GM12878 (cell line): ENCODE measurements at regions not wholly inside any gene's neighbourhood (a gene's known extent, or its start where the extent isn't known, plus 50 kb on each side); places are given as distances from the start of the nearest gene placed in this dataset.

Experiments used
- ATAC-seq: fragments of 200-7000 bp; cut with Tn5 transposase; 3 replicates; pipeline ENCODE4 v1.9.1; 2020; ENCODE audit warnings: mild to moderate bottlenecking, moderate library complexity
- BruUV-seq: library from RNA; stranded (reverse); fragments of 400-500 nt; replicated peaks from 2 replicates; lab custom pipeline; 2021; lab: Mats Ljungman, UMichigan
- CTCF ChIA-PET: fragments of 300-600 bp; sonication (Branson Sonifier 250); formaldehyde crosslinking; extraction: SDS; loops from one replicate; lab custom pipeline; 2021; ENCODE audit warnings: inconsistent platforms; lab: Yijun Ruan, JAX
- POLR2A ChIA-PET: fragments of 350-600 bp; formaldehyde crosslinking; extraction: SDS; loops from one replicate; lab custom pipeline; 2021; ENCODE audit warnings: inconsistent platforms; lab: Charles Lee
- RAD21 ChIA-PET: fragments of 300-600 bp; sonication (Branson Sonifier 250); formaldehyde crosslinking; loops from one replicate; lab custom pipeline; 2023; ENCODE audit warnings: antibody characterized with exemption; ENCODE audit not compliant: unreplicated experiment; lab: Charles Lee
- SMC1A ChIA-PET: fragments of 300-600 bp; sonication (Branson Sonifier 250); formaldehyde crosslinking; loops from one replicate; lab custom pipeline; 2023; ENCODE audit not compliant: unreplicated experiment, uncharacterized antibody; lab: Charles Lee
- DNase-seq: peaks from one replicate; pipeline ENCODE4 v3.0.0-alpha.2; 2011; ENCODE audit warnings: low read depth, low spot score
- FAIRE-seq: peaks from 3 replicates; lab custom pipeline; 2011; peaks lifted over from hg19 to GRCh38; lab: Jason Lieb, UNC
- H2AFZ ChIP-seq: 2 replicates; pipeline ENCODE4 v1.6.0; 2011; ENCODE audit warnings: low read depth, low read length, control low read depth; ENCODE audit not compliant: control insufficient read depth
- H3K27ac ChIP-seq: 2 replicates; pipeline ENCODE4 v1.5.1; 2011; ENCODE audit warnings: control low read depth; ENCODE audit not compliant: control insufficient read depth, insufficient read depth
- H3K27me3 ChIP-seq, 2 experiments: replicated peaks in 1 of 2; 2 replicates each; pipeline versions ENCODE4 v1.6.0 to v1.6.1; 2011; ENCODE audit warnings: low read length in 1 of 2; ENCODE audit not compliant: control insufficient read depth in 2 of 2, insufficient read depth in 2 of 2
- H3K36me3 ChIP-seq, 2 experiments: 2 replicates each; pipeline ENCODE4 v1.5.1; 2011; ENCODE audit warnings: low read length in 1 of 2; ENCODE audit not compliant: control insufficient read depth in 2 of 2, insufficient read depth in 2 of 2
- H3K4me1 ChIP-seq: 2 replicates; pipeline ENCODE4 v1.6.1; 2011; ENCODE audit warnings: mild to moderate bottlenecking, low read length, moderate library complexity, mixed read lengths; ENCODE audit not compliant: control insufficient read depth, insufficient read depth
- H3K4me2 ChIP-seq: 2 replicates; pipeline ENCODE4 v1.6.0; 2011; ENCODE audit warnings: control low read depth; ENCODE audit not compliant: control insufficient read depth, insufficient read depth
- H3K4me3 ChIP-seq: fragments of 200-600 bp; sonication (generic); 2 replicates; pipeline ENCODE4 v1.5.1; 2016
- H3K79me2 ChIP-seq: 2 replicates; pipeline ENCODE4 v1.6.0; 2011; ENCODE audit warnings: low read length; ENCODE audit not compliant: control insufficient read depth, insufficient read depth
- H3K9ac ChIP-seq: 2 replicates; pipeline ENCODE4 v1.8.0; 2011; ENCODE audit warnings: low read length, control low read depth, mixed read lengths; ENCODE audit not compliant: control insufficient read depth, insufficient read depth
- H3K9me3 ChIP-seq: replicated peaks from 3 replicates; pipeline ENCODE4 v1.5.1; 2011; ENCODE audit warnings: mild to moderate bottlenecking, low read length; ENCODE audit not compliant: control insufficient read depth, insufficient read depth
- H4K20me1 ChIP-seq: 2 replicates; pipeline ENCODE4 v1.6.0; 2011; ENCODE audit not compliant: control insufficient read depth, insufficient read depth
- CREM ChIP-seq: IDR thresholded peaks from 2 replicates; pipeline ENCODE4 v1.6.1; 2014; ENCODE audit warnings: antibody characterized with exemption, low read depth
- FOXM1 ChIP-seq: IDR thresholded peaks from 2 replicates; pipeline ENCODE4 v1.6.1; 2012; ENCODE audit warnings: low read depth, mild to moderate bottlenecking, inconsistent platforms, low read length, moderate library complexity
- HDGF ChIP-seq: fragments of 450-650 bp; IDR thresholded peaks from 2 replicates; pipeline ENCODE4 v1.6.1; 2016; ENCODE audit warnings: antibody characterized with exemption
- KAT2A ChIP-seq: conservative IDR thresholded peaks from 2 replicates; pipeline ENCODE4 v1.6.1; 2011; ENCODE audit warnings: low read depth, low read length; ENCODE audit not compliant: control insufficient read depth
- MYC ChIP-seq: IDR thresholded peaks from 2 replicates; pipeline ENCODE4 v1.6.1; 2011; ENCODE audit warnings: mild to moderate bottlenecking, low read length, moderate library complexity, inconsistent platforms; ENCODE audit not compliant: insufficient read depth, insufficient replicate concordance, insufficient read length, severe bottlenecking
- NFYA ChIP-seq: IDR thresholded peaks from 2 replicates; pipeline ENCODE4 v1.6.1; 2011; ENCODE audit warnings: low read depth, mild to moderate bottlenecking, low read length, improper control_type of control experiment, borderline replicate concordance
- NRF1 ChIP-seq: conservative IDR thresholded peaks from 2 replicates; pipeline ENCODE4 v1.6.1; 2011; ENCODE audit warnings: mild to moderate bottlenecking, low read depth, low read length, improper control_type of control experiment
- POU2F2 ChIP-seq: IDR thresholded peaks from 3 replicates; pipeline ENCODE4 v1.6.1; 2011; ENCODE audit warnings: low read depth, mild to moderate bottlenecking, low read length, borderline replicate concordance
- RELA ChIP-seq: fragments of 450-650 bp; IDR thresholded peaks from 2 replicates; pipeline ENCODE4 v1.8.0; 2014; ENCODE audit warnings: borderline replicate concordance; ENCODE audit not compliant: partially characterized antibody
- SPI1 ChIP-seq: IDR thresholded peaks from 2 replicates; pipeline ENCODE4 v1.6.1; 2011; ENCODE audit warnings: low read depth, mild to moderate bottlenecking, low read length, moderate library complexity, borderline replicate concordance; ENCODE audit not compliant: insufficient read depth
- TARDBP ChIP-seq: IDR thresholded peaks from 2 replicates; pipeline ENCODE4 v1.6.1; 2016; ENCODE audit warnings: borderline replicate concordance
- TCF12 ChIP-seq: IDR thresholded peaks from 2 replicates; pipeline ENCODE4 v1.6.1; 2011; ENCODE audit warnings: low read depth, mild to moderate bottlenecking, low read length
- ZBED1 ChIP-seq: IDR thresholded peaks from 2 replicates; pipeline ENCODE4 v1.6.1; 2016; ENCODE audit warnings: borderline replicate concordance
- ZNF207 ChIP-seq: fragments of 450-650 bp; IDR thresholded peaks from 2 replicates; pipeline ENCODE4 v1.6.1; 2014; ENCODE audit warnings: antibody characterized with exemption, mild to moderate bottlenecking, borderline replicate concordance
- in situ Hi-C: fragments of 300-500 bp; cut with MboI; formaldehyde crosslinking; loops from 9 replicates; pipeline ENCODE4 v1.14.3; 2018; ENCODE audit warnings: mixed read lengths
- intact Hi-C: fragments of 100-400 bp; cut with micrococcal nuclease; formaldehyde crosslinking; loops from one replicate; pipeline ENCODE4 v1.14.2; 2022; ENCODE audit not compliant: unreplicated experiment
- TF ChIP-seq, protein P1 (sequence below): fragments of 150-350 bp; IDR thresholded peaks from 2 replicates; pipeline ENCODE4 v1.6.1; 2014; ENCODE audit warnings: mild to moderate bottlenecking, low read depth, low read length
- TF ChIP-seq, protein P2 (sequence below): IDR thresholded peaks from 2 replicates; pipeline ENCODE4 v1.6.1; 2012; ENCODE audit warnings: low read depth, low read length, improper control_type of control experiment
- TF ChIP-seq, protein P3 (sequence below): IDR thresholded peaks from 2 replicates; pipeline ENCODE4 v1.6.1; 2012; ENCODE audit warnings: improper control_type of control experiment, low read depth, low read length; ENCODE audit not compliant: insufficient replicate concordance

DNA sequence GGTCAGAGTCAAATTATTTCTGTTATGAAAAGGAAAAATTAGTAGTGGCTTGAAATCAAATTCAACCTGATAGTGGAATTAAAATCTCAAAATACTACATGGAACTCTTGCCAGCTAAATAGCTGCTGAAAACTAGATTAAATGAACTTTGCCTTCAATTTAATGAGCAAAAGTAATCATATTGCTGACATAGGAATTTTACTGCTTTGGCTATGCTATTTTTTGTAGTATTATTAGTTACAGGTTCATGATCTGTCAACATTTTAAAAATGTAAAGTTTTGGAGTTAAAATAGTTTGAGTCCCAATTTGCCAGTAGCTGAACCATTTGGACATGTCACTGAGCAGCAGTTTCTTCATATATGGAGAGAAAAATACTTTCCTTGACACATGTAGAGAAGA is 81.4 kb downstream of the RERGL start:
- Histone ChIP-seq H3K27me3 (no peaks in the 10 kb centered on the region), H2AFZ (no peak overlapping the region), H3K36me3 (no peaks in the 10 kb centered on the region), H3K27ac (no peak overlapping the region), H3K4me3 (no peak overlapping the region), H3K4me1 (no peaks in the 10 kb centered on the region), H3K9me3 (no peaks in the 10 kb centered on the region), H3K9ac (no peak overlapping the region), H3K4me2 (no peak overlapping the region), H4K20me1 (no peaks in the 10 kb centered on the region), H3K79me2 (no peaks in the 10 kb centered on the region)
- FAIRE-seq (no peak), ATAC-seq (no peak), DNase-seq (no peak)
- CTCF ChIA-PET: interaction anchor here (0.8 kb wide), 1 partner anchor 16 kb away, joined by 4 read pairs; no protein-coding TSS in a partner anchor
- intact Hi-C loops (no loop called here), in situ Hi-C loops (no loop called here)
- RAD21 ChIA-PET: no interaction called here
- SMC1A ChIA-PET: interaction anchor here (0.6 kb wide), 1 partner anchor 28 kb away, joined by 3 read pairs; no protein-coding TSS in a partner anchor
- POLR2A ChIA-PET: no interaction called here
- no TSS peak for BruUV-seq
- TF ChIP-seq CREM (no peak), RELA (no peak), SPI1 (no peak), TCF12 (no peak), MYC (no peak), TARDBP (no peak), ZNF207 (no peak), FOXM1 (no peak), HDGF (no peak), POU2F2 (no peak), ZBED1 (no peak), NRF1 (no peak), KAT2A (no peak), NFYA (no peak)
- TF ChIP-seq, protein P1, sequence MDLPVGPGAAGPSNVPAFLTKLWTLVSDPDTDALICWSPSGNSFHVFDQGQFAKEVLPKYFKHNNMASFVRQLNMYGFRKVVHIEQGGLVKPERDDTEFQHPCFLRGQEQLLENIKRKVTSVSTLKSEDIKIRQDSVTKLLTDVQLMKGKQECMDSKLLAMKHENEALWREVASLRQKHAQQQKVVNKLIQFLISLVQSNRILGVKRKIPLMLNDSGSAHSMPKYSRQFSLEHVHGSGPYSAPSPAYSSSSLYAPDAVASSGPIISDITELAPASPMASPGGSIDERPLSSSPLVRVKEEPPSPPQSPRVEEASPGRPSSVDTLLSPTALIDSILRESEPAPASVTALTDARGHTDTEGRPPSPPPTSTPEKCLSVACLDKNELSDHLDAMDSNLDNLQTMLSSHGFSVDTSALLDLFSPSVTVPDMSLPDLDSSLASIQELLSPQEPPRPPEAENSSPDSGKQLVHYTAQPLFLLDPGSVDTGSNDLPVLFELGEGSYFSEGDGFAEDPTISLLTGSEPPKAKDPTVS: no peak
- TF ChIP-seq, protein P2, sequence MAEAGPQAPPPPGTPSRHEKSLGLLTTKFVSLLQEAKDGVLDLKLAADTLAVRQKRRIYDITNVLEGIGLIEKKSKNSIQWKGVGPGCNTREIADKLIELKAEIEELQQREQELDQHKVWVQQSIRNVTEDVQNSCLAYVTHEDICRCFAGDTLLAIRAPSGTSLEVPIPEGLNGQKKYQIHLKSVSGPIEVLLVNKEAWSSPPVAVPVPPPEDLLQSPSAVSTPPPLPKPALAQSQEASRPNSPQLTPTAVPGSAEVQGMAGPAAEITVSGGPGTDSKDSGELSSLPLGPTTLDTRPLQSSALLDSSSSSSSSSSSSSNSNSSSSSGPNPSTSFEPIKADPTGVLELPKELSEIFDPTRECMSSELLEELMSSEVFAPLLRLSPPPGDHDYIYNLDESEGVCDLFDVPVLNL: no peak
- TF ChIP-seq, protein P3, sequence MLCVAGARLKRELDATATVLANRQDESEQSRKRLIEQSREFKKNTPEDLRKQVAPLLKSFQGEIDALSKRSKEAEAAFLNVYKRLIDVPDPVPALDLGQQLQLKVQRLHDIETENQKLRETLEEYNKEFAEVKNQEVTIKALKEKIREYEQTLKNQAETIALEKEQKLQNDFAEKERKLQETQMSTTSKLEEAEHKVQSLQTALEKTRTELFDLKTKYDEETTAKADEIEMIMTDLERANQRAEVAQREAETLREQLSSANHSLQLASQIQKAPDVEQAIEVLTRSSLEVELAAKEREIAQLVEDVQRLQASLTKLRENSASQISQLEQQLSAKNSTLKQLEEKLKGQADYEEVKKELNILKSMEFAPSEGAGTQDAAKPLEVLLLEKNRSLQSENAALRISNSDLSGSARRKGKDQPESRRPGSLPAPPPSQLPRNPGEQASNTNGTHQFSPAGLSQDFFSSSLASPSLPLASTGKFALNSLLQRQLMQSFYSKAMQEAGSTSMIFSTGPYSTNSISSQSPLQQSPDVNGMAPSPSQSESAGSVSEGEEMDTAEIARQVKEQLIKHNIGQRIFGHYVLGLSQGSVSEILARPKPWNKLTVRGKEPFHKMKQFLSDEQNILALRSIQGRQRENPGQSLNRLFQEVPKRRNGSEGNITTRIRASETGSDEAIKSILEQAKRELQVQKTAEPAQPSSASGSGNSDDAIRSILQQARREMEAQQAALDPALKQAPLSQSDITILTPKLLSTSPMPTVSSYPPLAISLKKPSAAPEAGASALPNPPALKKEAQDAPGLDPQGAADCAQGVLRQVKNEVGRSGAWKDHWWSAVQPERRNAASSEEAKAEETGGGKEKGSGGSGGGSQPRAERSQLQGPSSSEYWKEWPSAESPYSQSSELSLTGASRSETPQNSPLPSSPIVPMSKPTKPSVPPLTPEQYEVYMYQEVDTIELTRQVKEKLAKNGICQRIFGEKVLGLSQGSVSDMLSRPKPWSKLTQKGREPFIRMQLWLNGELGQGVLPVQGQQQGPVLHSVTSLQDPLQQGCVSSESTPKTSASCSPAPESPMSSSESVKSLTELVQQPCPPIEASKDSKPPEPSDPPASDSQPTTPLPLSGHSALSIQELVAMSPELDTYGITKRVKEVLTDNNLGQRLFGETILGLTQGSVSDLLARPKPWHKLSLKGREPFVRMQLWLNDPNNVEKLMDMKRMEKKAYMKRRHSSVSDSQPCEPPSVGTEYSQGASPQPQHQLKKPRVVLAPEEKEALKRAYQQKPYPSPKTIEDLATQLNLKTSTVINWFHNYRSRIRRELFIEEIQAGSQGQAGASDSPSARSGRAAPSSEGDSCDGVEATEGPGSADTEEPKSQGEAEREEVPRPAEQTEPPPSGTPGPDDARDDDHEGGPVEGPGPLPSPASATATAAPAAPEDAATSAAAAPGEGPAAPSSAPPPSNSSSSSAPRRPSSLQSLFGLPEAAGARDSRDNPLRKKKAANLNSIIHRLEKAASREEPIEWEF: no peak
